IgD-negative memory B cell (primary cell): ENCODE measurements at regions not wholly inside any gene's neighbourhood (a gene's known extent, or its start where the extent isn't known, plus 50 kb on each side); places are given as distances from the start of the nearest gene placed in this dataset.

ENCODE experiments used
- H3K27ac Mint-ChIP-seq, 3 donors: one replicate each; pipeline ENCODE4 v1.8.0; 2020 to 2022; ENCODE audit warnings: mild to moderate bottlenecking in 3 of 3, mixed read lengths in 3 of 3, moderate library complexity in 1 of 3
- H3K27me3 Mint-ChIP-seq: one replicate; pipeline ENCODE4 v1.8.0; 2021; ENCODE audit warnings: mixed read lengths
- H3K36me3 Mint-ChIP-seq: one replicate; pipeline ENCODE4 v1.8.0; 2020; ENCODE audit warnings: mild to moderate bottlenecking, mixed read lengths
- H3K4me1 Mint-ChIP-seq, 3 donors: one replicate each; pipeline ENCODE4 v1.8.0; 2020 to 2022; ENCODE audit warnings: mixed read lengths in 3 of 3, mild to moderate bottlenecking in 1 of 3
- H3K4me3 Mint-ChIP-seq, 4 donors: one replicate each; pipeline ENCODE4 v1.8.0; 2020 to 2022; ENCODE audit warnings: mild to moderate bottlenecking in 4 of 4, mixed read lengths in 4 of 4, moderate library complexity in 3 of 4
- H3K9me3 Mint-ChIP-seq, 3 donors: one replicate each; pipeline ENCODE4 v1.8.0; 2020 to 2021; ENCODE audit warnings: mixed read lengths in 3 of 3, mild to moderate bottlenecking in 1 of 3

DNA sequence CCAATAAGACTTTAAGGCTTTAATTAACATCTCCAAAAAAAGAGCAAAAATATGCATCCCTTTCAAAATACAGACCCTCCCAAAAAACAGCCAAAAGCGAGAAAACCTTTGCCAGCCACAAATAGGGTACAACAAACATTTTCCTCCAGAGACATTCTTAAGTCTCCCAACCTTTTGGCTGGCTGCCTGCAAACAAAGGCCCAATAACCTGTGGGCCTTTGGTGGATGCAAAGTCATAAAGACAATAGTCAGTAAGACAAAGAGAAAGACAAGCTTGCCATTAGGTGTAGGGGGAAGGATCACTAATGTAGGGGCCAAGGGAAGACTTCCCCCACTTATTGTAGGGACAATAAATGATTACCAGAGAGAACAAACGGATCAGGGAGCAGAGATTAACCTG lies 215.5 kb upstream of the ZFP42 start:
- no peaks in the 10 kb centered on the region for H3K36me3 Mint-ChIP-seq
- no peak overlapping the region for H3K27ac Mint-ChIP-seq
- no peaks in the 10 kb centered on the region for H3K4me1 Mint-ChIP-seq
- H3K9me3 Mint-ChIP-seq: peaks cover 0 to 8% (median 7%) of the 10 kb centered on the region in 3 donors
- H3K27me3 Mint-ChIP-seq: no peaks in the 10 kb centered on the region
- H3K4me3 Mint-ChIP-seq: no peak overlapping the region

- no peaks in the 10 kb centered on the region for H3K36me3 Mint-ChIP-seq
- no peaks in the 10 kb centered on the region for H3K4me1 Mint-ChIP-seq
- H3K27me3 Mint-ChIP-seq: no peaks in the 10 kb centered on the region
- peaks cover 0 to 15% (median 9%) of the 10 kb centered on the region in 3 donors for H3K9me3 Mint-ChIP-seq
- H3K4me3 Mint-ChIP-seq: peak overlapping the region in 1 of 4 donors; percentile 14
- no peak overlapping the region for H3K27ac Mint-ChIP-seq
Measured at GRCh38 chr4:187782286-187782824, 213.2 kb upstream of the ZFP42 start.

DNA sequence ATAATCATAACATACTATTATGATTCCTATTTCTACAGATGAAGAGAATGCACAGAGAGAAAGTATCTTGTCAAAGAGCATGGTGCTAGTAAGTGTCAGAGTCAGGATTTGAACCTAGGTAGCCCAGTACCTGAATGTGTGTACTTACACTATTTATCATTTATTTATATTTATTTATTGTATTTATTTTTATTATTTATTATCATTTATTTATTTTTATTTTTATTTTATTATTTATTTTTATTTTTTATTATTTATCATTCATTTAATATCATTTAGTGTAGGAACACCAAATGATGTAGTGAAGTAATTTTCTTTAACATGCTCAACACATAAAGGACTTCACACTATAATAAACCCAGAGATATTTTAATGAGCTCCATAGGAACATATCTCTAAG lies 209.4 kb upstream of the ZFP42 start:
- Mint-ChIP-seq H3K4me3 (no peak overlapping the region), H3K36me3 (no peaks in the 10 kb centered on the region), H3K4me1 (no peaks in the 10 kb centered on the region), H3K9me3 (peaks cover 0 to 8% (median 5%) of the 10 kb centered on the region in 3 donors), H3K27ac (no peak overlapping the region), H3K27me3 (no peaks in the 10 kb centered on the region)

- H3K4me1 Mint-ChIP-seq: no peaks in the 10 kb centered on the region
- no peaks in the 10 kb centered on the region for H3K36me3 Mint-ChIP-seq
Measured at GRCh38 chr4:187789078-187789477, 206.5 kb upstream of the ZFP42 start.

DNA sequence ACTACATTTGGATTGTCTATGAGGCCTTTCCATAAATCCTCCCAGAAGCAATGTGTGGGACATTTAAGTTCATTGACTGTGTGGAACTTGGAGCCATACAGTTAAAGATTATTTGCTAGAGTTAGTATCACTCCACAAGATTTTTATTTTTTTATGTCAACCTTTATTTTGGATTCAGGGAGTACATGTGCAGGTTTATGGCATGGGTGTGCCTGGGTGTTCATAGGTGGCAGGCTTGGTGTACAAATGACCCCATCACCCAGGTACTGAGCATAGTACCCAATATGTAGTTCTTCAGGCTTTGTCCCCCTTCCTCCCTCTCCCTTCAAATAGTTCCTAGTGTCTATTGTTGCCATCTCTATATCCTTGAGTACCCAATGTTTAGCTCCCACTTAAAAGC lies 199.8 kb upstream of the ZFP42 start:
- H3K27me3 Mint-ChIP-seq: no peaks in the 10 kb centered on the region
- H3K9me3 Mint-ChIP-seq: peaks cover 3 to 6% (median 5%) of the 10 kb centered on the region in 3 donors
- no peaks in the 10 kb centered on the region for H3K36me3 Mint-ChIP-seq
- H3K4me1 Mint-ChIP-seq: no peaks in the 10 kb centered on the region
- no peak overlapping the region for H3K27ac Mint-ChIP-seq
- H3K4me3 Mint-ChIP-seq: no peak overlapping the region

More at GRCh38 chr4:187789078-187789477, 206.5 kb upstream of the ZFP42 start:
- Mint-ChIP-seq H3K27me3 (no peaks in the 10 kb centered on the region), H3K9me3 (peaks cover 0 to 8% (median 2%) of the 10 kb centered on the region in 3 donors), H3K27ac (no peak overlapping the region), H3K4me3 (no peak overlapping the region)

DNA sequence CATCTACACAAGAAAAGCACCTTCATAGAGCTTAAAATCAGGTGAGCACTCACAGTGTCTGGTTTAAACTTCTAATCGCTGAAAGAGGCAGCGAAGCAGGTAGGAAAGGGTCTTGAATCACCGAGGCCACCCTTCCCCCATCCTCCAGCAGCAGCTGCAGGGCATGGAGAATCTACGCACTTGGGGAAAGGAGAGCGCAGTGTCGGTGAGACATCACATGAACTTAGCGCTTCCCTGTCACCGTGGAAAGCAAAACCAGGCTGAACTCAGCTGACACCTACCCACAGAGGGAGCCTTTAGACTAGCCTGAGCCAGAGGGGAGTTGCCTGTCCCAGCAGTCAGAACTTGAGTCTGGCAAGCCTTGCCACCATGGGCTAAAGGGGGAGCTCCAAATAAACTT lies 197.2 kb upstream of the ZFP42 start:
- no peaks in the 10 kb centered on the region for H3K36me3 Mint-ChIP-seq
- peaks cover 3 to 12% (median 6%) of the 10 kb centered on the region in 3 donors for H3K9me3 Mint-ChIP-seq
- H3K27me3 Mint-ChIP-seq: no peaks in the 10 kb centered on the region
- no peaks in the 10 kb centered on the region for H3K4me1 Mint-ChIP-seq
- H3K27ac Mint-ChIP-seq: no peak overlapping the region
- no peak overlapping the region for H3K4me3 Mint-ChIP-seq

- Mint-ChIP-seq H3K4me1 (no peaks in the 10 kb centered on the region), H3K9me3 (peaks cover 3 to 12% (median 6%) of the 10 kb centered on the region in 3 donors), H3K27me3 (no peaks in the 10 kb centered on the region), H3K27ac (no peak overlapping the region), H3K4me3 (no peak overlapping the region), H3K36me3 (no peaks in the 10 kb centered on the region)
Measured at GRCh38 chr4:187799735-187800134, 195.8 kb upstream of the ZFP42 start.

DNA sequence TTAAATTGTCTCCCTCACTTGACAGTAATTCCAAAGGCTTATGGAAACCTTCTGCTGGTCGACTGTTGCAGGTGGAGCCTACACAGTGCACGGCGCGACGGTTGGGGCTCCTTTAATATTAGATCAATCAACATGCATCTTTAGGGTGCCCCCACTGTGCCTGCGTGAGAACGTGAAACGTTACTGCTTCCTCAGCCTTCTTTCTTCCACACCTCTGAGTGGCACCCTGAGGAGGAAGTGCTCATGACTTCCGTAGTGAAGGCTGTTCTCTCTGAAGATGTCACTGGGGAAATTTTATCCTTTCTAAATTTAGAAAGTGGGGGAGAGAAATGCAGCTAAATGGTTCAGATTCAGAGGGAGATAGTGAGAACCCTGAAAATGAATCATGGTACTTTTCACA lies 184.0 kb upstream of the ZFP42 start:
- H3K27me3 Mint-ChIP-seq: no peaks in the 10 kb centered on the region
- H3K4me3 Mint-ChIP-seq: no peak overlapping the region
- H3K4me1 Mint-ChIP-seq: no peaks in the 10 kb centered on the region

GRCh38 chr4:187814737-187815465 lies 180.7 kb upstream of the ZFP42 start:
- Mint-ChIP-seq H3K27ac (no peak overlapping the region), H3K4me1 (no peaks in the 10 kb centered on the region), H3K27me3 (no peaks in the 10 kb centered on the region), H3K9me3 (peaks cover 2 to 7% (median 4%) of the 10 kb centered on the region in 3 donors), H3K36me3 (no peaks in the 10 kb centered on the region), H3K4me3 (peak overlapping the region in 3 of 4 donors; percentile 40 to 86 (median 60))

More for the DNA sequence above, 184.0 kb upstream of the ZFP42 start:
- H3K9me3 Mint-ChIP-seq: peaks cover 4 to 6% (median 4%) of the 10 kb centered on the region in 3 donors
- H3K36me3 Mint-ChIP-seq: peaks cover 1% of the 10 kb centered on the region
- H3K27ac Mint-ChIP-seq: no peak overlapping the region

GRCh38 chr4:187826725-187827124 lies 168.8 kb upstream of the ZFP42 start:
- Mint-ChIP-seq H3K36me3 (peaks cover 4% of the 10 kb centered on the region), H3K4me3 (no peak overlapping the region), H3K4me1 (no peaks in the 10 kb centered on the region), H3K9me3 (peaks cover 5 to 21% (median 9%) of the 10 kb centered on the region in 3 donors), H3K27ac (no peak overlapping the region), H3K27me3 (no peaks in the 10 kb centered on the region)

DNA sequence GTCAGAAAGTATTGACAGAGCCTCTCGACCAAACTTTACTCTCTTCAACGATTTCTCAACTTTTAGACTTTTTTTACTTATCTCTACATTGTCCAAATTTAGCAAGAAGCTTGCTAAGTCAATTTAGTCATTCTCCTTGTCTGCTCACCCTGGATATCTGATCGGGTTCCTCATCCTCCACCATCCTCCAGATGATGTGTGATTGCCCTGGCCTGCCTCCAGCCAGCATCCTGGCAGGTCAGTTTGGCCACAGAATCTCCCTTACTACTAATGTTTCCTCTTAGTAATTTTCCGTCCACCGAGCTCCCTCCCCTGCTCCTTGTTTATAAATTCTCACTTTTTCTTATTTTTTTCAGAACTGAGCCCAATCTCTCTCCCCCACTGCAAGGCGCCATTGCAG lies 167.9 kb upstream of the ZFP42 start:
- Mint-ChIP-seq H3K9me3 (peaks cover 5 to 24% (median 9%) of the 10 kb centered on the region in 3 donors), H3K27me3 (no peaks in the 10 kb centered on the region), H3K4me3 (no peak overlapping the region), H3K4me1 (no peaks in the 10 kb centered on the region), H3K27ac (no peak overlapping the region), H3K36me3 (peaks cover 3% of the 10 kb centered on the region)

DNA sequence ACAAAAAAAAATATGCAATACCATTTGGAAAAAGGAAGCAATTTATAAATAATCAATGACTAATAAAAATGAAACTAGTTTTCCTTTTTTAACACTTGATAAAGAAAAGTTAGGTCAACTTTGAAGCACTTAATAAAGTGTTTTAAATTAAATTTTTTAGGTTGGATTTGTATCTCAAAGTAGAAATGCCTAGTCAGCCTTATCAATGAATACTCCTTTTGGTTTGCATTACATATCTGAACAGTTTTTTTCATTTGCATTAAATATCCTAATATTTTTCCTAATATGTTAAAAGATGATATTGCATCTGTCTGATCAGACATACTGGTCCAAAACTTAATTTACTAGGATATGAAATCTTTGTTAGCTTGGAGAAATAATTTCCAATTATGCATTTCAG lies 155.8 kb upstream of the ZFP42 start:
- no peaks in the 10 kb centered on the region for H3K27me3 Mint-ChIP-seq
- no peak overlapping the region for H3K4me3 Mint-ChIP-seq
- H3K9me3 Mint-ChIP-seq: peaks cover 7 to 10% (median 7%) of the 10 kb centered on the region in 3 donors
- H3K27ac Mint-ChIP-seq: no peak overlapping the region
- H3K4me1 Mint-ChIP-seq: no peaks in the 10 kb centered on the region
- H3K36me3 Mint-ChIP-seq: no peaks in the 10 kb centered on the region

GRCh38 chr4:187840814-187841213 lies 154.8 kb upstream of the ZFP42 start:
- H3K4me1 Mint-ChIP-seq: no peaks in the 10 kb centered on the region
- peaks cover 7 to 11% (median 7%) of the 10 kb centered on the region in 3 donors for H3K9me3 Mint-ChIP-seq
- H3K36me3 Mint-ChIP-seq: no peaks in the 10 kb centered on the region
- no peak overlapping the region for H3K27ac Mint-ChIP-seq
- H3K27me3 Mint-ChIP-seq: no peaks in the 10 kb centered on the region
- no peak overlapping the region for H3K4me3 Mint-ChIP-seq

DNA sequence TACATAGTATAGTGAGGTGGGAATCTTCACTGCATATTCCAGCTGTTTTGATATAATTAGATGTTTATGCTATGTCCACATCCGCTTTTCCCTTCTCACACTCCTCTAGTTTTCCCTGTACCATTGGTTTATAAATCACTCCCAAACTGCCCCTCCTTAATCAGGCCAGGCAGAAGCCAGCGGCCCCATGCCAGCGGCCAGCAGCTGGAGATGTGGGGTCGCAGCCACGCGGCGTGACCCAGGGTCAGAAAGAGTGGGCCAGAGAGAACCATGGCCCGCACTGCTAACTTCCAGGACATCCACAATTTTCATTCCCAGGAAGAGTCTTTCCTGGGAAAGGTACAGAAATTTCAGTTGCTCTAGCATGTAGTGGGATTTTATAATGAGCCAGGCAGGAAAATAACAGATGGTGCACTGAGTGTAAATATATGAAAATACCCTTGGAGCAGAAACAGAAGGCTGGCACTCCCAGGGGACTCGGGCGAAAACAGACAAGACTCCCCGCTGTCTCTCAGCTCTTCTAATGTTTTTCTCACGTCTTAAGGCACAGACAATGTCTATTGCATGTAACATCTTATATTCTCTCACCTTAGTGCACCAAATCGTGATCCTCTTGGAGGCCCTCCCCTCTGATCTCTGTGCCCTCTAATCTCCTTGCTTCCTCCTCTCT lies 145.9 kb upstream of the ZFP42 start:
- Mint-ChIP-seq H3K36me3 (no peaks in the 10 kb centered on the region), H3K4me3 (no peak overlapping the region), H3K27me3 (no peaks in the 10 kb centered on the region), H3K4me1 (no peaks in the 10 kb centered on the region), H3K27ac (no peak overlapping the region), H3K9me3 (peaks cover 6 to 12% (median 7%) of the 10 kb centered on the region in 3 donors)

GRCh38 chr4:187865914-187866313 lies 129.7 kb upstream of the ZFP42 start:
- H3K36me3 Mint-ChIP-seq: no peaks in the 10 kb centered on the region
- H3K27ac Mint-ChIP-seq: peak overlapping the region in 1 of 3 donors; percentile 35

More at GRCh38 chr4:187865914-187866313, 129.7 kb upstream of the ZFP42 start:
- no peak overlapping the region for H3K4me3 Mint-ChIP-seq
- peaks cover 1 to 3% (median 2%) of the 10 kb centered on the region in 3 donors for H3K9me3 Mint-ChIP-seq
- H3K4me1 Mint-ChIP-seq: no peaks in the 10 kb centered on the region
- no peaks in the 10 kb centered on the region for H3K27me3 Mint-ChIP-seq
